Lower leg skin (tissue), 3 donors: ENCODE measurements at regions not wholly inside any gene's neighbourhood (a gene's known extent, or its start where the extent isn't known, plus 50 kb on each side); places are given as distances from the start of the nearest gene placed in this dataset.

Experiments used
- CTCF ChIP-seq, 3 donors: fragments of 450-650 bp; IDR thresholded peaks; one replicate each; pipeline ENCODE4 v1.5.1; 2016; ENCODE audit warnings: antibody characterized with exemption in 3 of 3, mild to moderate bottlenecking in 3 of 3, moderate library complexity in 2 of 3
- POLR2A ChIP-seq, 2 donors: fragments of 450-650 bp; IDR thresholded peaks; one replicate each; pipeline ENCODE4 v1.6.1; 2016 to 2017; ENCODE audit warnings: antibody characterized with exemption in 2 of 2, mild to moderate bottlenecking in 1 of 2, moderate library complexity in 1 of 2

GRCh38 chr14:92263681-92264080 lies 59.3 kb upstream of the SLC24A4 start:
- TF ChIP-seq CTCF (IDR thresholded peaks at IDR 0.05) (no peak), POLR2A (IDR thresholded peaks at IDR 0.05) (no peak)
